ENCODE measurements at regions not wholly inside any gene's neighbourhood (a gene's known extent, or its start where the extent isn't known, plus 50 kb on each side); places are given as distances from the start of the nearest gene placed in this dataset.

DNA sequence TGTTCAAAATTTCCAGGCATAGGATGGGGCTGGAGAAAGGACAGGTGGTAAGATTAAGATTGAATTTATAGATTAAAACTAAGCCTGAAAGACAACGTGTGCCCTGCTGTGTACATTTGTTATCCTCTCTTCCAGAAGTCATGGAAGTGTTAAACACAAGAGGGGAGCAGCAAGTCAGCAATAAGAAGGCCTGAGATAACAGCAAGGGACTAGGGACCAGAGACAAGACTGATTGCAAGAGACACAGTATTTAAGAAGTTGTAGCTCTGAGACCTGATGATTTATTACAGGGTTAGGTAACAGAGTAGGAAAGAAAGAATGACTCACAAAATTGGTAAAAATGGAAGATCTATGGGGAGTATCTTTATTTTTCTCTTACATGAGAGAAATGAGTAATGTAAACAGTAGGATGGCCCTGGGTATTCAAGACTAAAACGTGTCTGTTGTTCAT, 55.7 kb upstream of the COL1A2 start:
- TF ChIP-seq, protein P1, sequence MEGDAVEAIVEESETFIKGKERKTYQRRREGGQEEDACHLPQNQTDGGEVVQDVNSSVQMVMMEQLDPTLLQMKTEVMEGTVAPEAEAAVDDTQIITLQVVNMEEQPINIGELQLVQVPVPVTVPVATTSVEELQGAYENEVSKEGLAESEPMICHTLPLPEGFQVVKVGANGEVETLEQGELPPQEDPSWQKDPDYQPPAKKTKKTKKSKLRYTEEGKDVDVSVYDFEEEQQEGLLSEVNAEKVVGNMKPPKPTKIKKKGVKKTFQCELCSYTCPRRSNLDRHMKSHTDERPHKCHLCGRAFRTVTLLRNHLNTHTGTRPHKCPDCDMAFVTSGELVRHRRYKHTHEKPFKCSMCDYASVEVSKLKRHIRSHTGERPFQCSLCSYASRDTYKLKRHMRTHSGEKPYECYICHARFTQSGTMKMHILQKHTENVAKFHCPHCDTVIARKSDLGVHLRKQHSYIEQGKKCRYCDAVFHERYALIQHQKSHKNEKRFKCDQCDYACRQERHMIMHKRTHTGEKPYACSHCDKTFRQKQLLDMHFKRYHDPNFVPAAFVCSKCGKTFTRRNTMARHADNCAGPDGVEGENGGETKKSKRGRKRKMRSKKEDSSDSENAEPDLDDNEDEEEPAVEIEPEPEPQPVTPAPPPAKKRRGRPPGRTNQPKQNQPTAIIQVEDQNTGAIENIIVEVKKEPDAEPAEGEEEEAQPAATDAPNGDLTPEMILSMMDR (conservative IDR thresholded peaks at IDR 0.05 in 1 of 2, IDR thresholded peaks at IDR 0.05 in 1 of 2; ENCODE audit: low read depth in 1 of 2, low read length in 2 of 2): no peak
- TF ChIP-seq EZH2 (IDR thresholded peaks at IDR 0.05; ENCODE audit: low read length, missing control alignments): no peak
